HG03108 (cell line): ENCODE measurements at regions not wholly inside any gene's neighbourhood (a gene's known extent, or its start where the extent isn't known, plus 50 kb on each side); places are given as distances from the start of the nearest gene placed in this dataset.
"Not testable (repeated sequence)": the region's sequence is repeated elsewhere in the genome, so short reads cannot be mapped to it uniquely, and the experiment has no call there.

ENCODE experiments used
- ATAC-seq: cut with Tn5 transposase; IDR thresholded peaks from one replicate; pipeline ENCODE4 v1.9.1; 2021; ENCODE audit warnings: moderate library complexity; ENCODE audit not compliant: unreplicated experiment

GRCh38 chr7:68205826-68206225 is 1209.2 kb downstream of the TYW1 start:
- ATAC-seq = no peak

- ATAC-seq = no peak
Observed at GRCh38 chr7:68206946-68207485, 1210.4 kb downstream of the TYW1 start.

- ATAC-seq = no peak
Observed at GRCh38 chr7:68207676-68208075, 1211.0 kb downstream of the TYW1 start.

DNA sequence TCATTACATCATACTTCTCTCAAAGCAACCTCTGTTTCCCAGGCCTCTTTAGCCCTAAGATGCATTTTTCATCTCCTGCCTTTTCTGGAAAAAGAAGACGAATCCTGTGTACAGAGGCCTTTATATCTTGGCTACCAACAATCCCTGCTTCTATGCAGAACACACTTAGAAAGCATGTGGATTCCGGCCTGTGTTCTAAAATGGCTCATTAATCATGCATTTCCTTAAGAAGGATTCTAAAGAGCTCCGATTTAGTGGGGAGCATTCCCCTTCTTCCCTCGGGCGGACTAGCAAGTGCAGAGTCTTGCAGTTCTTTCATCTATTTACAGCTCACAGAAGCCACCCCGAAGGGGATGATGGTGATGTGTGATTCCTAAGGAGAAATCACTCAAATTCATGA is 1212.9 kb downstream of the TYW1 start:
- no peak for ATAC-seq

DNA sequence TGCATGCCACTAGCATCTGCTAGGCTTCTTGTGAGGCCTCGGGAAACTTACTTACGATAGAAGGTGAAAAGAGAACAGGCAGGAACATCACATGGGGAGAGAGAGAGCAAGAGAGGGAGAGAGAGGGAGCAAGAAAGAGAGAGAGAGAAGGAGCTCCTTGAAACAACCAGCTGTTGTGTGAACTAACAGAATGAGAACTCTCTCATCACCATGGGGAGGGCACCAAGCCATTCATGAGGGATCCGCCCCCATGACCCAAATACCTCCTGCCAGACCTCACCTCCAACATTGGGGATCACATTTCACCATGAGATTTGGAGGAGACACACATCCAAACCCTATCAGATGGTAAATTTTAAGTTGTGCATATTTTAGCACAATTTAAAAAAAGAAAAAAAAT is 1217.2 kb downstream of the TYW1 start:
- no peak for ATAC-seq

DNA sequence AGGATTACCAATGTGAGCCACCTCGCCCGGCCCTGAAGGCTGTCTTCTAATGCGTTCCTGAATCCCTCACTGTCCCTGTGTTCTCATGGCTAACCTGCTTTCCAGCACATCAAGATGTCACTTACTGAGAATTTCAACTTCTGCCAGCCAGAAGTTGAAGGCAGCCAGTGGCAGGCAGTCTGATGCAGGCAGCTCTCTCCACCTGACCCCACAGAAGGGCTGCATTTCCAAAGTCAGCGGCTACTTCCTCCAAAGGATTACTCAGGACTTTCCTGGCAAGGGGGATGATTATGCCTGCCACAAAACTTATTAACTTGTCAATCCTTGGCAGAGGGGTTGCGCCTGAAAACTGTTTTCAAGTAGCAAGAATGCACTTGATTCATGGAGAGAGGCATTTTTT is 1219.4 kb downstream of the TYW1 start:
- no peak for ATAC-seq

GRCh38 chr7:68217426-68217825 is 1220.8 kb downstream of the TYW1 start:
- no peak for ATAC-seq

DNA sequence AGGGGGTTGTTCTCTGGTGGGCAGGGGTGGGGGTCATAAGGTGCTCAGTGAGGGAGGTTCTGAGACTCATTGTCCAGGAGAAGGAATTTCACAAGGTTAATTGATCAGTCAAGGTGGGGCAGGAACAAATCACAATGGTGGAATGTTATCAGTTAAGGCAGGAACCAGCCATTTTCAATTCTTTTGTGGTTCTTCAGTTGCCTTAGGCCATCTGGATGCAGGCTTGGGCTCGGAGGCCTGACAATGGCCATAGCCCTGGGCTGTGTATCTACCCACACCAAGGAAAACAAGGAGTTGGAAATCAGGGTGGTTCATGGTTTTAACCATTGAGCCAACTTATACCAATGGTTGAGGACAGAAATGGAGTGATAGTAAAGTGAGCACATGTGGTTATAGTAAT is 1221.8 kb downstream of the TYW1 start:
- ATAC-seq = no peak

DNA sequence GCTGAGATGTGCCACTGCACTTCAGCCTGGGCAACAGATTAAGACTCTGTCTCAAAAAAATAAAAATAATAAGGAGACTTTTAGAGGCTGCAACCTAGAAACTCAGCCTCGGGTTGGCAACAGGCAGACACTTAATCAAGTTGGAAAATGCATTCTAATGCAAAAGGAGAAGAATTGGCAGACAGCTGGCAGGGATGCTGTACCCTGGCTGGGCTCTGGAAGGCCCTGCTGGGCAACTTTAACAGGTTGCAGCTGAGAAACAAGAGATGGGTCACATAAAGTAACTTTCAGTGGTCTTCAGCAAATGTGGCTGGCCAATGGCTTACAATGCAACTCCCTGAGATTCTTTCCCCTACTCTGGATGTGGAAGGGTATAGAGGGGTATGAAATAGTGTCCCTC is 1225.7 kb downstream of the TYW1 start:
- ATAC-seq = no peak

GRCh38 chr7:68224041-68224741 is 1227.6 kb downstream of the TYW1 start:
- no peak for ATAC-seq

- ATAC-seq = not testable (repeated sequence)
Observed at GRCh38 chr7:68231011-68231410, 1234.4 kb downstream of the TYW1 start.

DNA sequence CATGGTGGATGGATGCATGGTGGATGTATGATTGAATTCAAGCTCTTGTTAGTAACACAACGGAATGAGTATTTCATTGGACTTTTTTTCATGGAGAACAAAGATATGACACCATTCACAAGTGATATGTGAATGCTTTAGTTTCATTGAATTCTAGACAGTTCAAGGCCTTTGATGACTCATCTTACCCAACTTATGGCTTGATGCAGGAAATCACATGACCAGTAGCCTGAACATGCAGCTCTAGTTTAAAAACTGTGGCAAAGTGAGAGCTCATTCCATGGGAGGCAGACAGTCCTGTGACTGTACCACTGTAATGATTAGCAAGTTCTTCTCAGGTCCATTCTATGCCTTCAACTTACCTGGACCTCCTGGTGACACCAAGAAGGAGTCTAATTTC is 1239.3 kb downstream of the TYW1 start:
- ATAC-seq = no peak

DNA sequence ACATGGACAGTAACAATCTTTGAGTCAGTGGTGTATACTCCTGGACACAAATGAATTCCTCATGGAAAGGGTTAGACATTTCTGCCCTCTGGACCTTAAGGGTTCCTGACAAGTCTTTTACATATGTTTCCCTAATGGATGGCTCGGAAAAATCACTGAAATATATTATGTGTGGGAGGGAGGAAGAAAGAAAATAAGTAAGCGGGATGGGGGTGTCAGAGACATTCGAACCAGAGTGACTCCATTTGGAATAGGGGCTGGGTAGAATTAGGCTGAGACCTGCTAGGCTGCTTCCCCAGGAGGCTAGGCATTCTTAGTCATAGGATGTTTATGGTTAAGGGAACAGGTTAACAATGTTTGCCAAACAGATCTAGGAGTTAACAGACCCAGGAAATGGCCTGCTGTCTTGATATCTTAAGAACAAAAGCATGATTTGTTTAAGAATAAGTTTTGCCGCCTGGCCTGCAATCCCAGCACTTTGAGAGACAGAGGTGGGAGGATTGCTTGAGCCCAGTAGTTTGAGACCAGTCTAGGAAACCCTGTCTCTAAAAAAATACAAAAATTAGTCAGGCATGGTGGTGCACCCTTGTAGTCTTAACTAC is 1241.7 kb downstream of the TYW1 start:
- ATAC-seq = no peak

- ATAC-seq = no peak
Observed at GRCh38 chr7:68243128-68243527, 1246.5 kb downstream of the TYW1 start.

- no peak for ATAC-seq
Observed at GRCh38 chr7:68244389-68244788, 1247.8 kb downstream of the TYW1 start.

GRCh38 chr7:68245688-68246087 is 1249.1 kb downstream of the TYW1 start:
- ATAC-seq = no peak

DNA sequence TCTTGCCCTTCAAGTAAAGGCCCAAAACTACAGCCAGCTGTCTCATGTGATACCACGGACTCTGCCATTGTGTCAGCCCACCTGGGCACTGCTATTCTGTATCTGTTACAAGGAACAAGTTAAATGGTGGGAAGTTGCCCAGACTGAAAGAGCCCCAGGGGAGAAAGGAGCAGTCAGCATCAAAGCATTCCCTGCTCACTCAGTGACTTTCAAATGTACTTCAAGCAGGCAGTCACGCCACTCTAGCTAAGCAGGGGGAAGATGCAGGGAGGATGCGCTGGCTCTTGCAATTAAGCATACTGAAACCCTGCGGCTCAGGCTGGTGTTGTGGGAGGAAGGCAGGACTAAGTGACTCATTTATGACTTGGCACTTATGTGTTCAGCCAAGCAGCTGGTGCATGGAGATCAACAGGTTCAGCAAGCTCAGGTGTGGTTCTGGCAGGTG is 1249.6 kb downstream of the TYW1 start:
- ATAC-seq = no peak

DNA sequence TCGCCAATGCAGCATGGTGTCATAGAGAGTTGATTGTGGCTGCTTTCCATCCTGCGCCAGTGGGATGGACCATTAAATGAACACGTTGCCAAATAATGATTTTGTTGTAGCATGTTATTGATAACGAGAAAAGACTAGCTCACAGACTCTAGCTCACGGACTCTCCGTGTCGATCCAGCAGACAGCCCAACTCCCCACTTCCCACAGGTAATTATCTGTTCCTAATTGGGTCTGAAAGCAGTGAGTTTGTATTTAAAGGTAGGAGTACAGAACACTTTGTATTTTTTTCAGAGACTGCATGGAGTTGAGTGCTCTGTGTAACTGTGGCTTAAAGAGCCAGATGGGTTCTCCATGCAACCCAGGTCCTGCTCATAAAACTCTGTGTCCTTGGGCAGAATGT is 1250.5 kb downstream of the TYW1 start:
- no peak for ATAC-seq

DNA sequence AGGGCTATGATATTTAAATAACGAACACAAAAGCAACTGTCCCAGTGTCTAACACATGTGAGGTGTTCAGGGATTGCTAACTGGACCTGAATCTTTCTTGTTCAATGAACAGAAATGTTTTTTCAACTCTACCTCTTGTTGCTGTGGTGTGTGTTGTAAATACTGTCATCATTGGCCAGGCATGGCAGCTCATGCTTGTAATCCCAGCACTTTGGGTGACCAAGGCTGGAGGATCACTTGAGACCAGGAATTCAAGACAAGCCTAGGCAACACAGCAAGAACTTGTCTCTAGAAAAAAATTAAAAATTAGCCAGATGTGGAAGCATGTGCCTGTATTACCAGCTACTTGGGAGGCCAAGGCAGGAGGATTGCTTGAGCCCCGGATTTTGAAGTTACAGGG is 1250.9 kb downstream of the TYW1 start:
- no peak for ATAC-seq

DNA sequence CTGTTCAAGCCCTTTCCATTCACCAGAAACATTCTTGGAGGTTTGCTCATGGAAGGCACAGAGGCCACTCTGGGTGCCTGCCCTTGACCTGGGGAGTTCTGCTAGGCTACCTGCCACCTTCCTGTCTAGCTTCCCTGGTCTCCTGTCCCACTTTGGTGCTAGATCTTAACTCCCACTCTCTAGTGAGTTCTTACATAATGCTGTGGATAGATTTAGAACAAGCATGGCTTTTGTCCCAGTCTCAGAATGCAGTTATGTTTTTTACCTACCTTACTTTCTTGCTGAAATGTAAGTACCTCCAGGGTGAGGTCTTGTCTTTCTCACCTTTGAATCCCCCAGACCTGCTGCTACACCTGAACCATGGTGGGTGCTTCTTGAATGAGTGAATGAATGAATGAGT is 1252.3 kb downstream of the TYW1 start:
- no peak for ATAC-seq

GRCh38 chr7:68249611-68250010 is 1253.0 kb downstream of the TYW1 start:
- no peak for ATAC-seq

DNA sequence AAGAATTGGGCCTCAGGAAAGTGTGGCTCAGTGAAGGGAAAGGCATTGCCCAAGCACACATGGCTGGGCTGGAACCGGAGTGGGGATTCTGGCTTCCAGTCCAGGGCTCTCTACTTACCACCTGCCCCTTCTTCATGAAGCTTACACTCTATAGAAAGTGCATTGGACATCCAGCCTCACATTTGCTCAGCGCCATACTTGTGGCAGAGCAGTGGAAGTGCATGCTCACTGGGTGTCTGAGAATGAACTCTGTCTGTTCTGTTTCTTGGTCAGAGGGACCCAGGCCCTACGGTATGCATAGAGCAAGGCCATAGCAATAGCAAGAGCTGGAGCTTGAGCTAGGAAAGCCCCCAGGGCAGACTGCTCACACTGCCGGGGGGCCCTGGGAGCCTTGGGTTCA is 1253.5 kb downstream of the TYW1 start:
- no peak for ATAC-seq

DNA sequence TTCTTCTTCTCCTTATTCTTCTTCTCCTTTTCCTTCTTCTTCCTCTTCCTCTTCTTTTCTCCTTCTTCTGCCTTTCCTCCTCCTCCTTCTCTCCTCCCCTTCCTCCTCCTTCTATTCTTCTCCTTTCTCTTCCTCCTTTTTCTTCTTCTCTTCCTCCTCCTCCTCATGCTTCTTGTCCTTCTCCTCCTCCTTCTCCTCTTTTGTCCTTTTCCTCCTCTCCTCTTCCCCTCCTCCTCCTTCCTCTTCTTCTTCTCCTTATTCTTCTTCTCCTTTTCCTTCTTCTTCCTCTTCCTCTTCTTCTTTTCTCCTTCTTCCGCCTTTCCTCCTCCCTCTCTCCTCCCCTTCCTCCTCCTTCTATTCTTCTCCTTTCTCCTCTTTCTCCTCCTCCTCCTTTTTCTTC is 1258.2 kb downstream of the TYW1 start:
- not testable (repeated sequence) for ATAC-seq
